Loucy (cell line): ENCODE measurements at regions not wholly inside any gene's neighbourhood (a gene's known extent, or its start where the extent isn't known, plus 50 kb on each side); places are given as distances from the start of the nearest gene placed in this dataset.

ENCODE experiments used
- H2AFZ ChIP-seq: fragments of 200-600 bp; sonication (generic); 2 replicates; pipeline ENCODE4 v1.6.0; 2016; ENCODE audit warnings: antibody characterized with exemption, mild to moderate bottlenecking, low read length, moderate library complexity
- H3F3A ChIP-seq: fragments of 200-600 bp; 2 replicates; pipeline ENCODE4 v1.6.0; 2016; ENCODE audit warnings: antibody characterized with exemption, low read depth, mild to moderate bottlenecking
- H3K27me3 ChIP-seq: fragments of 200-600 bp; sonication (generic); 2 replicates; pipeline ENCODE4 v1.6.1; 2014; ENCODE audit warnings: low read length, mild to moderate bottlenecking; ENCODE audit not compliant: insufficient read depth, poor library complexity, severe bottlenecking
- H3K36me3 ChIP-seq: fragments of 200-600 bp; sonication (generic); 2 replicates; pipeline ENCODE4 v1.6.1; 2016; ENCODE audit warnings: low read length; ENCODE audit not compliant: insufficient read depth
- H3K4me1 ChIP-seq: fragments of 200-600 bp; sonication (generic); 2 replicates; pipeline ENCODE4 v1.5.1; 2014; ENCODE audit warnings: low read length, mild to moderate bottlenecking; ENCODE audit not compliant: insufficient read depth, poor library complexity, severe bottlenecking
- H3K4me2 ChIP-seq: fragments of 200-600 bp; sonication (generic); 2 replicates; pipeline ENCODE4 v1.6.0; 2014; ENCODE audit warnings: antibody characterized with exemption, low read length, low read depth, mild to moderate bottlenecking; ENCODE audit not compliant: poor library complexity, severe bottlenecking
- H3K4me3 ChIP-seq: fragments of 200-600 bp; sonication (generic); 2 replicates; pipeline ENCODE4 v1.5.1; 2014; ENCODE audit warnings: low read length, mild to moderate bottlenecking, mixed read lengths; ENCODE audit not compliant: poor library complexity, severe bottlenecking
- H3K79me2 ChIP-seq: fragments of 200-600 bp; sonication (generic); 2 replicates; pipeline ENCODE4 v1.6.1; 2014; ENCODE audit warnings: low read length; ENCODE audit not compliant: insufficient read depth
- H3K9ac ChIP-seq: fragments of 200-600 bp; sonication (generic); 2 replicates; pipeline ENCODE4 v1.6.0; 2014; ENCODE audit warnings: mild to moderate bottlenecking, low read depth, low read length, moderate library complexity; ENCODE audit not compliant: poor library complexity, severe bottlenecking
- H3K9me2 ChIP-seq: fragments of 200-600 bp; sonication (generic); replicated peaks from 2 replicates; pipeline ENCODE4 v1.6.1; 2016; ENCODE audit warnings: low read depth, low read length, mixed read lengths
- H3K9me3 ChIP-seq: fragments of 200-600 bp; sonication (generic); 2 replicates; pipeline ENCODE4 v1.6.1; 2014; ENCODE audit warnings: mild to moderate bottlenecking, antibody characterized with exemption, low read length, low read depth; ENCODE audit not compliant: insufficient read depth
- H4K20me1 ChIP-seq: fragments of 200-600 bp; sonication (generic); 2 replicates; pipeline ENCODE4 v1.6.0; 2014; ENCODE audit warnings: antibody characterized with exemption, low read length, mild to moderate bottlenecking; ENCODE audit not compliant: insufficient read depth, poor library complexity, severe bottlenecking
- CTCF ChIP-seq: fragments of 200-600 bp; sonication (generic); conservative IDR thresholded peaks from 2 replicates; pipeline ENCODE4 v1.5.1; 2014; ENCODE audit warnings: mild to moderate bottlenecking, antibody characterized with exemption, low read length
- EZH2phosphoT487 ChIP-seq: fragments of 200-600 bp; IDR thresholded peaks from 2 replicates; pipeline ENCODE4 v1.6.1; 2018; ENCODE audit warnings: antibody characterized with exemption, mild to moderate bottlenecking, moderate library complexity, borderline replicate concordance

DNA sequence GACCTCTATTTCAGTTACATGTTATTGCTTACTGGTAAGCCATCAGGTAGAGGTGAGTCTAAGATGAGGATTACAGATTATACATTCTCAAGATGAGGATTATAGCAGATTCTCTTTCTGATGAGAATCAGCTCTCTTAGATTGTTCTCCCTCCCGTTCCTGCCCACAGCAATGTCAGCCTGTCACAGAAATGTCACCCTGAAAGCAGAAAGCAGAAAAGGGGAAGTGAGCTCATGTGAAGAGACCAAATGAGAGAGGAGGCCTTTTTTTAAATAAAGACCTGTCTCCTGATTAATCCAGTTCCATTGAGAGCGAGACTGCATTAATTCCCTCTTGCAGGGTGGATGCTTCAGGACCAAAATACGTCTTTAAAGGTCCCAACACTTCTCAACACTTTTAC, 445.6 kb downstream of the KCTD12 start:
- no peaks in the 10 kb centered on the region for H3K79me2 ChIP-seq
- H3K9ac ChIP-seq = no peak overlapping the region
- no peaks in the 10 kb centered on the region for H3K9me2 ChIP-seq
- no peak overlapping the region for H3K4me3 ChIP-seq
- no peaks in the 10 kb centered on the region for H3F3A ChIP-seq
- no peaks in the 10 kb centered on the region for H4K20me1 ChIP-seq
- no peaks in the 10 kb centered on the region; the same call in 1 of the 2 replicates for H3K9me3 ChIP-seq
- no peaks in the 10 kb centered on the region for H3K36me3 ChIP-seq
- no peak for TF ChIP-seq EZH2phosphoT487
- H3K4me1 ChIP-seq = no peaks in the 10 kb centered on the region
- H3K4me2 ChIP-seq = no peak overlapping the region
- 0 out of 2 replicates have a peak overlapping the region, but pooled peaks have one; percentile 22 for H2AFZ ChIP-seq
- H3K27me3 ChIP-seq = no peaks in the 10 kb centered on the region

GRCh38 chr13:76439546-76439945, 446.7 kb downstream of the KCTD12 start:
- no peak overlapping the region for H3K4me2 ChIP-seq
- TF ChIP-seq EZH2phosphoT487 (no peak), CTCF (no peak)
- H3F3A ChIP-seq = no peaks in the 10 kb centered on the region
- no peaks in the 10 kb centered on the region for H3K9me2 ChIP-seq
- no peaks in the 10 kb centered on the region for H3K36me3 ChIP-seq
- no peak overlapping the region for H2AFZ ChIP-seq
- no peaks in the 10 kb centered on the region for H3K4me1 ChIP-seq
- no peak overlapping the region for H3K4me3 ChIP-seq
- H3K79me2 ChIP-seq = no peaks in the 10 kb centered on the region
- H3K9ac ChIP-seq = no peak overlapping the region
- no peaks in the 10 kb centered on the region for H4K20me1 ChIP-seq
- no peaks in the 10 kb centered on the region; the same call in 1 of the 2 replicates for H3K9me3 ChIP-seq
- no peaks in the 10 kb centered on the region for H3K27me3 ChIP-seq

- Histone ChIP-seq H3K79me2 (no peaks in the 10 kb centered on the region), H2AFZ (no peak overlapping the region), H3K4me3 (no peak overlapping the region), H3K9me3 (no peaks in the 10 kb centered on the region), H3K4me2 (no peak overlapping the region), H3K27me3 (no peaks in the 10 kb centered on the region), H3K4me1 (no peaks in the 10 kb centered on the region), H3F3A (no peaks in the 10 kb centered on the region), H4K20me1 (no peaks in the 10 kb centered on the region), H3K36me3 (no peaks in the 10 kb centered on the region), H3K9me2 (no peaks in the 10 kb centered on the region), H3K9ac (no peak overlapping the region)
- TF ChIP-seq EZH2phosphoT487 = no peak
- TF ChIP-seq CTCF = no peak
Observed at GRCh38 chr13:76438050-76438449, 448.2 kb downstream of the KCTD12 start.

DNA sequence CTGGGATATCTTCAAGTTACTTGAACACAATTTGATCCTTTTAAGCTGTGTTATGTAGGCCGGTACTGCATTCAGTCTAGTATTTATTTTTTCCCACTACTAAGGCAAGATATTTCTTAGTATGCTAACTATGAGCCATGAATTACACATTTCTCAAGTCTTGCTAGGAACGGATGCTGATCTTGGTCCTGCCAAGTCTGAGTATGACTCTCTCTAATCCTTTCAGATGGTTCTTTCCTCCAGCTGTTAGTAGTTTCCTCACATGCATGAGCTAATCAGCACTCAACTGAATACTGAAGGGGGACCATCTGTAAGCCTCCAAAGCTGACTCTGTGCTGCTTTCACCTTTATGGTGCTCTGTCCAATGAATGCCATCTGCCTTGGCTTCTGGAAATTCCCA, 460.3 kb downstream of the KCTD12 start:
- TF ChIP-seq EZH2phosphoT487 (no peak), CTCF (no peak)

More for the DNA sequence above, 460.3 kb downstream of the KCTD12 start:
- no peaks in the 10 kb centered on the region for H3K79me2 ChIP-seq
- no peaks in the 10 kb centered on the region for H3K4me1 ChIP-seq
- H4K20me1 ChIP-seq = no peaks in the 10 kb centered on the region
- no peaks in the 10 kb centered on the region for H3K9me2 ChIP-seq
- H3K9ac ChIP-seq = no peak overlapping the region
- no peak overlapping the region for H2AFZ ChIP-seq
- no peak overlapping the region for H3K4me3 ChIP-seq
- no peaks in the 10 kb centered on the region for H3K36me3 ChIP-seq
- no peaks in the 10 kb centered on the region for H3K27me3 ChIP-seq
- H3K4me2 ChIP-seq = no peak overlapping the region
- H3K9me3 ChIP-seq = no peaks in the 10 kb centered on the region
- no peaks in the 10 kb centered on the region for H3F3A ChIP-seq
